ENCODE measurements at regions not wholly inside any gene's neighbourhood (a gene's known extent, or its start where the extent isn't known, plus 50 kb on each side); places are given as distances from the start of the nearest gene placed in this dataset.
"Not testable (repeated sequence)": the region's sequence is repeated elsewhere in the genome, so short reads cannot be mapped to it uniquely, and the experiment has no call there.

DNA sequence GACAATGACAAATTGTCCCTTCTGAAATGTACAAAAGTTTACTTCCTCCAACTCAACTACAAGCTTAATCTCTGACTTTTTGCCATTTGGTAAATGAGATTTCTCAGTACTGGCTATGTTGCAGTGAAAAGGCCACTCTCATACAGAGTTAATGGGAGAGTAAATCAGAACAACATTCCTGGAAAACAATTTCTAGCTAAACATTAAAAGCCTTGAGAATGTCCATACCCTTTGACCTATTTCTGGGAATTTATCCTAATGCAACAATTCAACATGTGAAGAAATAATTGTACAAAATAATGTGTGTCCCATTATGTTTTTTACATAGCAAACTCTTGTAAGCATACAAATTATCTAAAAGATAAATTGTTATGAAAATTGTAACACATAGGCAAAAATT is 56.3 kb upstream of the SPEF2 start:
- DNase-seq = no peak

DNA sequence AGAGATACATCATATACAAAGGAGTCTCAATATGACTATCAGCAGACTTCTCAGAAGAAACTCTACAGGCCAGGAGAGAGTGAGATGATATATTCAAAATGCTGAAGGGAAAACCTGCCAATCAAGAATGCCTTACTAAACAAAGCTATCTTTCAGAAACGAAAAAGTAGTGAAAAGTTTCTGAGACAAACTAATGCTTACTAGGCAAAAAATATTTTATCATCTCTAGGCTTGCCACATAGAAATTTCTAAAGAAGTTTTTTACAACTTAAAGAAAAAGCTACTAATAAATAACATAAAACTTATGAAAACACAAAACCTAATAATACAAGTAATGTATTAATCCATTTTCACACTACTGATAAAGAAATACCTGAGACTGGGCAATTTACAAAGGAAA is 59.9 kb upstream of the SPEF2 start:
- no peak for DNase-seq

DNA sequence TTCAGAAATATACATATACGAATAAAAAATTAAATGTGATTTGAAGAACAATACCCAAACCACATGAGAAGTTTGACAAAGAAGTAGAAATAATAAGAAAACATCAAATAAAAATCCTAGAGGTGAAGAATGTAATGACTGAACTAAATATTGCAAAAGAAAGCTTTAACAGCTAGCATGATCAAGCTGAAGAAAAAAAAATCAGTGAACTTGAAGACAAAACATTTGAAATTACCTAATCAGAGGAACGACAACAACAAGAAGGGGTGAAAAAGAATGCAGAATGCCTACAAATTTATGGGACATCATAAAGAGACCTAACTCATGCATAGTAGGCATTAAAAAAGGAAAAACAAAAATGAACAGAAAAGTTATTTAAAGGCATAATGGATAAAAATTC is 60.5 kb upstream of the SPEF2 start:
- no peak for DNase-seq

DNA sequence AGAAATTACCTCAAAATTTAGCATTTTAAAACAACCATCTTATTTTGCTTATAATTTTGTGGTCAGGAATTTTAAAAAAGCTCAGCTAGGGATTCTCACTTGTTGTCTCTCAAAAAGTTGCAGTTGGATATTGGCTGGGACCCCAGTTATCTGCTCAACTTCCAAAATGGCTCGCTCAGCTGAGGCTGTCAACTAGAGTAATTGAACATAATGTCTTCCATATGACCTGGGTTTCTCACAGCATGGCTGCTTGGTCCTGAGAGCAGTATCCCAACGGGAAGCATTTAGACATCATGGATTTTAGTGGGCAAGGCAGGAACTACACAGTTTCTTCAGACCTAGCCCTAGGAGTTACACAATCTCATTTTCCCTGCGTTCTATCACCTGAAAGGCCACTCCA is 63.6 kb upstream of the SPEF2 start:
- no peak for DNase-seq

DNA sequence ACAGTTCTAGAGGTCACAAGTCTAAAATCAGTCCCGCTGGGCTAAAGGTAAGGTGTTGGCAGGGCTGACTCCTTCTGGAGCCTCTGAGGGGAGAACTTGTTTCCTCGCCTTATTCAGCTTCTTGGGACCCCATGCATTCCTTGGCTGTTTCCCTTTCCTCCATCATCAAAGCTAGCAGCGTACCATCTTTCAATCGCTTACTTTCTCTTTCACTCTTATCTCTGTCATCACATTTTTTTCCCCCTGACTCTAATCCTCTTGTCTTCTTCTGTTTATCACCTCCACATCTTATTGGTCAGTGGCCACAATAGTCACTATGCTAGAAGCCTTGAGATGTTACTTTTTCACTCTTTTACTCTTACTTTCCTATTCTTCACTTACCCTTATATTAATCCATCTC is 72.5 kb upstream of the SPEF2 start:
- no peak for DNase-seq

DNA sequence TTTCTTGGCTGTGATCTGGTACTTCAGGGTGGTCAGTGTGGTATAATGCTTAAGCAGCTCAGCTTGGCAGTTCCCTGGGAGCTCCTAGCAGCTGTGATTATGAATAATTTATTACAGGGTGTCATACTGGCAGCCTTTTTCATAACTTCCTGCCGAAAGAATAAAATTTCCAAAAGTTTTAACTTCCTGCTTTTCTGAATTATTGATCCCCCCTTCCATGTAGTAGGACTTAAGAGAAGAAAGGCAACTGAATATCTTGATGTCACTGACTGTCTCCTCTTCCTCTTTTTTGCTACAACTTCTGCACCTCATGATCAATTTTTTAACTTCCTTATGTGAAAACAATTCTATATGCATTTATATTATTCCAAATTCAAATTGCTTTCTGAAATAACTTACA is 74.3 kb upstream of the SPEF2 start:
- no peak for DNase-seq

DNA sequence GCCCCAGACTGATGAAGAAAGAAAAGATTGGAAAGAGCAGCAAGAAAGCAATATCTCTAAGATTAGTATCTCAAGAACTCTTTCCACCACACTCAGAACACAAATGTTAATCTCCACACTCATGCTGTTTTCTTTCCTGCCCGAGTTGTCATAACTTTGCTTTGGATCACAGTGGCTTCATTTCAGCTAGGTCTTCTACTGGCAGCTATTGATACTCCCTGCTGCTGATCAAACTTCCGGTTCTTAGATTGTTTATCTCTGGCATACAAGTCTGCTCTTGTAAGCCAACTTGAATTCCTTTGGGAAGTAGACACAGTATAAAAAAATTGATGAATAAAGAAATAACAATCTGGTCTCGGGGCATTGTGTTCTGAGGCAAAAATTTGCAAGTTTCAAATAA is 77.7 kb upstream of the SPEF2 start:
- no peak for DNase-seq

DNA sequence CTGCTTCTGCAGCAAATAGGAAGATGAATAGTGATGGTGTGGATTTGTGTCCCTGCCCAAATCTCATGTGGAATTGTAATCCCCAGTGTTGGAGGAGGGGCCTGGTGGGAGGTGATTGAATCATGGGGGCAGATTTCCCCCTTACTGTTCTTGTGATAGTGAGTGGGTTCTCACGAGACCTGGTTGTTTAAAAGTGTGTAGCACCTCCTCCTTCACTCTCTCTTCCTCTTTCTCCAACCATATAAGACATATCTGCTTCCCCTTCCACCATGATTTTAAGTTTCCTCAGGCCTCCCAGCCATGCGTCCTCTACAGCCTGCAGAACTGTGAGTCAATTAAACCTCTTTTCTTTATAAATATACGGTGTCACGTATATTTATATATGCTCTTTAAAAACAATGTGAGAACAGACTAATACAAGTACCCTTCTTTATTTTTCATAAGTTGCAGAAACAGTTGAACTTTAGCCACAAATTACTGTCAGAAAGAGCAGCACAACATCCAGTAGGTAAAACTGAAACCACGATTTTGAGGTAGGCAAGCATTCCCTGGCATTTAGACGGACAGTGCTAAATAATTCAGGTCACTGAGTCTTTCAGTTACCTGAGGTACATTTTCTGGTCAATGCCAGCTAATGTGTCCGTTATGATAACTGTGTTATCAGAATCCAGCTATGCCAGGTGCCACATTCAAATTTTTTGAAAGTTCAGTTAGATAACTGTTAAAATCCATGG is 79.3 kb upstream of the SPEF2 start:
- DNase-seq = no peak

DNA sequence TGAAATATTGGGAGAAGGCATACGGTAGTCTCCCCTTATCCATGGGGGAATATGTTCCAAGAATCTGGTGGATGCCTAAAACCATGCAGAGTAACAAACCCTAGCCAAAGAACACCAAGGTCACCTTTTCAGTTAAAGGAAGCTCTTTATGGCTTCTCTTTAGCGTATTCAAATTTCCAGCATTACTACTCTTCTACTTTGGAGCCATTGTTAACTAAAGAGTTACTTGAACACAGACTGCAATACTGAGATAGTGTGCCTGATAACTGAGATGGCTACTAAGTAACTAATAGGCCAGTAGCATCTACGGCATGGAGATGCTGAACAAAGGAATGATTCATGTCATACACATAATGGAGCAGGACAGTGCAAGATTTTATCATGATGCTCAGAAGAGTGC is 84.5 kb upstream of the SPEF2 start:
- no peak for DNase-seq

DNA sequence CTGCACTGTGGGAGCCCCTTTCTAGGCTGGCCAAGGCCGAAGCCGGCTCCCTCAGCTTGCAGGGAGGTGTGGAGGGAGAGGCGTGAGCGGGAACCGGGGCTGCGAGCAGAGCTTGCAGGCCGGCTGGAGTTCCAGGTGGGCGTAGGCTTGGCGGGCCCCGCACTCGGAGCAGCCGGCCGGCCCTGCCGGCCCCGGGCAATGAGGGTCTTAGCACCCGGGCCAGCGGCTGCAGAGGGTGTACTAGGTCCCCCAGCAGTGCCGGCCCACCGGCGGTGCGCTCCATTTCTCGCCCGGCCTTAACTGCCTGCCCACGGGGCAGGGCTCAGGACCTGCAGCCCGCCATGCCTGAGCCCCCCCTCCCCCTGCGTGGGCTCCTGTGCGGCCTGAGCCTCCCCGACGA is 86.1 kb upstream of the SPEF2 start:
- DNase-seq = not testable (repeated sequence)

DNA sequence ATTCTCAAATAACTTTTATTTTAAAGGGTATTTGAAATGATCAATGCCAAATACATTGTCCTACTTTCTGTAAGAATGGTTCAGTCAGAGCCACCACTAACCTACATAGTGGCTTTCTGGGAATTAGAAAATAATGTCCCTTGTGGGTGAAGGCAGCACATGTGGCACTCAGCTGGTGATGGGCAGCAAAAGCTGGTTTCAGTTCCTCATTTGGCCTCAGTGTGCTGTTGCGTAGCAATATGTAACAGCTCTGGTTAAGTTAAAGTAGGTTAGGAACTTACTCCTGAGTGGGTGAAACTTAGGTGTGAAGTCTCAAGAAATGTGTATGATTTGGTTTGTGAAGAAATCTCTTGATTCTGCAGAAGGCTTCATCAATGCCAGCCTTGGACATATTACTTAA is 99.6 kb upstream of the SPEF2 start:
- DNase-seq = no peak

DNA sequence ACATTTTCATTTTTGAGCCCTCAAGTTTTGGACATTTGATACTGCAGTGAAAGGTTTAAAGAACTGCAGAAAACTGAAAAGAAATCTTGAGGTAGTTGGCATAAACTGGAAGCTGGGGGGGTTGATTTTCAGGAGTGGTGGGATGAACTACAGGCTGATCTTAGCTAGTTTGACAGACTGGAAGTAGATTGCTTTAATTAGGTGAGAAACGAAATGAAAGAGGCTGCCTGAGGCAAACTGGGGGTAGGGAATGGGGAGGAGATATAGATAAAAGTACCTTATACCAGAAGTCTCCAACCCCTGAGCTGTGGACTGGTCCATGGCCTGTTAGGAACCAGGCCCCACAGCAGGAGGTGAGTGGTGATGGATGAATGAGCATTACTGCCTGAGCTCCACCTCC is 101.4 kb upstream of the SPEF2 start:
- no peak for DNase-seq

DNA sequence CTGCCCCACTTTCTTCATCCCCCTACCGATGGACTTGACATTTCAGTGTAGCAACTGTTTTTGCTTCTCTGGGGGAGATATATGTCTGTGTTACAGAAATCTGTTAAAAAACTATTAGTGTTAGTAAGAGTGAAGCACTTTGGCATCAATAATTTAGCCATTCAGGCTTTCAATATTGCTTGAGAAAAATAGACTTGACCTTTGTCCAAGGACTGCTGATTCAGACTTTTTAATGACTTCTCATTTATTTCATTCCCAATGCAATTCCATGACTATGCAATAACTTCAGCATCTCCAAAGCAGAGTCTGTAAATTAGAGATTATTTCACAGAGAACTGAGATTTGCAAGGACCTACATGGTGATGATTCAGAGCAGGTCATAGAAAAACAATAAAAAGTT is 104.1 kb upstream of the SPEF2 start:
- no peak for DNase-seq

DNA sequence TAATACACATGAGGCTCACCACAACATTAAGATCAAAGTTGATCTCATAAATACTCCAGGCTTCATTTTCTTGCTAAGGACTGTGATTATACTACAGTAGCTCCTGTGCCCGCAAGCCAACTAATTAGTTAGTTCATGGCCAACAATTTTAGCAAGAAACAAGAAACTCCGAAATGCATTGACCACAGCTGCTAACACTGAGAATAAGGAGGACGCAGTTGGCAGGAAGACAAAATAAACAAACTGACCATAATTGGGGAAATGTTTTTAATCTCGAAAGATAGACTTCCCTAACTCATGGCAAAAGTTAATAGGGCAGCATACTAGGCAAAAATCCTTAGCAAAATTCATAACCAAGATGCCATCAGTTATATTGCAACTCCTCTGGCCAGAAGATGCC is 115.5 kb upstream of the SPEF2 start:
- no peak for DNase-seq

DNA sequence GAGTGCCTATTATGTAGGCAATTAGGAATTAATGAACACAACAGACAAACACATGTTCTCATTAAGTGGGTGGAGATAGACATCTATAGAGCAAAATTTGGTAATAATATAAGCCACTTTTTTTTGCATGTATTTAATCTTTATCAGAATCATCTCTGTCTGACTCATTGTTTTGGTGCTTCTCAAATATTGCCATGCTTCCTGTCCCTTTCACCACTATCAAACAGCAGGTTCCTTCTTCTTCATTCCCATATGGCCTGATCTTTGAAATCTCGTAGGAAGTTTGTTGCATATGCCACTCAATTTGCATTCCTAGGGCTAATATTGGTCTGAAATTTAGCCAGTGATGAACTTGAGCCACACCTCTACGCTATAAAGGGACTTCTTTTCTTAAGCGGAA is 128.9 kb upstream of the SPEF2 start:
- DNase-seq = no peak

DNA sequence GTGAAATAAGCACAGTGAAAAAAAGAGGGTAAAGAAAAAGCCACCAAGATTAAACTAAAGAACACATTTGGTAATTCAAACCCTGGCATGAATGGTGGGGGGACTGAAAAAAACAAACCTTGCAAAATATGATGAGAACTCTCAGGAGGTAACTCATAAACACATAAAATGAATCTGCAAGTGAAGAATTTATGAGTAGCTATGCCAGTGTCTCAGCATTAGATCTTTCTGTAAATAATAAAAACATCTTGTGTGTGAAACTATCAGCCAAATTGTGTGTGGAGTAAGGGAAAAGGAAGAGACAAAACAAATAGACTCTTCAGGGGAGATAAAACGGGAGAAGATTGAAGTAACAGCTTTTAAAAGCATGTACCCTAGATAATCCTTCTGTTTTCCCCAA is 129.6 kb upstream of the SPEF2 start:
- no peak for DNase-seq

DNA sequence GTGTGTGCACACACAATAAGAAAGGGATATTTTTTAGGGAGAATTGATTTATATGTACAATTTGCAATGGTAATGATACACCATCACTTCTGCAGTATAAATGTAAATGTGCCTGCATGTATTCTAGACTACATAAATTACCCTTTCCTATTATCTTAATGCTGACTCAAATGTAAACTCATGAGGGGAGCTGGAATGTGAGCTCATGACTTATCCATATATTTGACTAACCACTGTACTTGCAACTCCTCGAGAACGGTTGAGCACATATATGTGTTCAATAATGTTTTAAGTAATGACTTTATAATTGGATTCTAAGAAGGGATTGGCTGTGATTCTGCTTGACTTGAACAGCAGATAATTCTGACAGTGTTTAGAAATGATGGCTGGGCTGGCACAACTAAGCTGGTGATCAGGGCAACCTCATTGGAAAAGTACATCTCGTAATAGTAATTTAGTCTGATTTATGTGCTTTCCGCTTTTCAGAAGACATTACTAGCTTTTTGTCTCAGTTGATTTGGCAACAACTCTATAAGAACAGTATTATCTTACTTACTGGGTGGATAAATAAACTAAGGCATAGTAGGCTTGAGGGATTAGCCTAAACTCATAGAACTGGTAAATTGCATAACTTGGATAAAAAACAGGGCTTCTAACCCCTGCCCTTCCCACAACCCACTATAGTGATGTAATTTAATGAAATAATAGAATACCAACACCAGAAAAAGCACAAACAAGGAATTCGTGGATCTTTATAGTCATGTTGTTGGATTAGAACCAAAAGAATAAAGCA is 130.2 kb upstream of the SPEF2 start:
- DNase-seq = no peak

DNA sequence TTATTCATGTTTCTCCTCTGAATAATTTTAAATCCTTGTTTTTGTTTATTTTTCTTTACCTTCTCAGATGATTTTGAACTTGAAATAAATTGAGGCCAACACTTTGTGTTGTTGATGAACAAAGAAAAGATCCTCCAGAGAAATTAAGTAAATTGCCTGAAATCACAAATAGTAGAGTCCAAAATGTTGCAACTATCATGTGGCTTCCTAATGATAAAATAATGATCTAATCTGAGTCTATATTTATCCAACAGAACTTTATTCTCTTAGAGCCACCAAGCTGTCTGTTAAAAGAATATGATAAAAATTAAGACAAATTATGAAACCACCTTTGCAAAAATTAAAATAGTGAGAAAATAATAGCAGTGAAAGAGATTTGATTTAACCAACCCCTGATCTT is 132.2 kb upstream of the SPEF2 start:
- no peak for DNase-seq

DNA sequence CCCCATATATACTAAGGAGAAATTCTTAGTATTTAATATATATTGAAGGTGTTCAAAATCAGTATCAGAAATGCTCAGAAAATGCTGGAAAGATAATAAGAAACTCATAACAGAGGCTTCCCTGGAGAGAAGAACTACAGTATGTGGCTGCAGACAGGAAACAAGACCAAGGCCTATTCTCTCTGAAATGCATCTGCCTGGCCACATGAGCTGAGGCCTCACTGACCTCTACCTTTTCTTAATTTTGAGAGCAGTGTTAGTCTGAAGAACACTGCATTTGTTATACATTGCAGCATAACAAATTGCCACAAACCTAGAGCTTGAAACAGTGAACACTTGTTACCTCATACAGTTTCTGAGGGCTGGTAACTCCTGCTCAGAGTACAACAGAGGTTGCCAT is 133.4 kb upstream of the SPEF2 start:
- no peak for DNase-seq

DNA sequence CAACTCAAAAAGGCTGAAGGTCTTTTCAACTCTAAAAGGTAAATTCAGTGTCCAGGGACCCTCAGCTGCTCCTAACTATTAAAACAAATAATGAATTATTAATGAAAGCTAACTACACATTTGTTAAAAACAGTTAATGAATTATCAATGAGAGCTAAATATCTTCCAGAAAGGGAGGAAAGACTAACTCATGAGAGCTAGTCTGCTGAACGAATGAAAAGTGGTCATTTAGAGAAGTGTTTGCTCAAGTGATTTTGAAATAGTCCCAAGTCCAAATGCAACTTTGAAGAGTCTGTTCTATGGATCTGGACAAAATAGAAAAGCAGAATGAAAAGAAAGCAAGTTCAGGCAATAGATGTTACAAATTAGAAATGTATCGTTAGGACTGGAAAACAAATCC is 133.9 kb upstream of the SPEF2 start:
- DNase-seq = no peak

DNA sequence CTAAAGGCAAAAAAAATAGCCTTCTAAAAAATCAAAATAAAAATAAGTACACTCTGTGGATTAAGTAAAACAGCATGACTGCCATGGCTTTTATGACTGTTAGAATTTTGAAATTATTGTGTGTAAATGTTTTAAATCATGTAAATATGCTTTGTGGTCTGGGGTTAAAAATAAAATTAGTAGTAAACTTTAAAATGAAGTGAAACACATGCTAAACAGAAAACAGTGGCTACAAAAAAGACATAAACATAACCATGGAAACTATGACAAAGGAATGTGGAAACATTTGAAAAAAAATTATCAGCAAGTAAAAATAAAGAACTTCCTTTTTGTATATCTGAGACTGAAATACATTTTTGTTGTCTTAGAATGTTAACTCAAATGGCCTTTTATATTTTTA is 134.5 kb upstream of the SPEF2 start:
- DNase-seq = no peak

DNA sequence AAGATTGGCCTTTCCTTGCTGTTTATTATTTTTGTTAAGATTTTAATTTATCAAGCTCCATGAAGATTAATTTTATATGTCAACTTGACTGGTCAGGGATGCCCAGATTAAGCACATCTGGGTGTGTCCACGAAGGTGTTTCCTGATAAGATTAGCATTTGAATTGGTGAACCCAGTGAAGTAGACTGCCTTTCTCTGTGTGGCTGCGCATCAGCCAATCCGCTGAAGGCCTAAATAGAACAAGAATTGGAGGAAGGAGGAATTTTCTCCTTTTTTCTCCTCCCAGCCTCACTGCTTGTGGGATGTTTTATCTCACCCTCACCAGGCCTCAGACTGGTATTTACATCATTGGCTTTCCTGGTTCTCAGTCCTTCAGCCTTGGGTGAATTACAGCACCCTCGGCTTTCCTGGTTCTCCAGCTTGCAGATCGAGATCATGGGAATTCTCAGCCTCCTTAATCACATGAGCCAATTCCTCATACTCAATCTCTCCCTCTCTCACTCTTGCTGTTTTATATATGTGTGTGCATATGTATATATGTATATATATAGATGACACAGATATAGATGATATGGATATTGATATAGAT is 135.4 kb upstream of the SPEF2 start:
- no peak for DNase-seq

DNA sequence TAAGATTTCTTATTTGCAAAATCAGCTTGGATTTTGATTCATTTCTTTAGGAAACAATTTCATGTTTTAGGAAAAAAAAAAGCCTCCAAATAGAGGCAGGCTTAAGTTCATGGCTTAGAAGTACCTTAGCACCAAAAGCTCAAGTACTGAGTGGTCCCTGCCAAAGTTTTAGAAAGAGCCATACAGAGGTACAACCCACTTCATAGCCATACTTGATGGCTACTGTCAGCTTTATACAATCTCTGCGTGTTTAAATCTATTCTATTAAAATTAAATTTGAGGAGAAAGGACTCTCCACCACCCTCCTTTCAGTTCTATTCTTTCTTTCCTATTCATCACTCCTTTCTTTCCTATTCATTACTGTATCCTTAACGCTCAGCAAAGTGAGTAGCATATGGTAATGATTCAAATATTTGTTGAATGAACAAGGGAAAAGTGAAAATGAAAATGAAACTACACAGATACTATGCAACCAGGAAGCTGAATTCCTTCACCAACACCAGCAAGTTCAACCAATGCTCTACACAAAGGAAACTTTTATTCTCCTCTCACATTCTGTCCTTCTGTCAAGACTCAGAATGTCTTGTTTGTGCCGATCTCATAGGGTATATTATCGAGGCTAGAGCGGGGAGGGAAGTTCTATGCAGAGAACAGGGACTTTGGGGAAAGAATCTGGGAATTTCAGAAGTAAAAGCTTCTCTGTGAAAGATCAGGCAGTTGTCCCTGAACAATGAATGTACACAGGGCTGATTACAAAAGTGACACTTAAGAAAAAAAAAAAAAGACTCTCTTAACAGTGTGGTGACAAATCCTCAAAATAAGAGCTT is 138.6 kb upstream of the SPEF2 start:
- DNase-seq = no peak

DNA sequence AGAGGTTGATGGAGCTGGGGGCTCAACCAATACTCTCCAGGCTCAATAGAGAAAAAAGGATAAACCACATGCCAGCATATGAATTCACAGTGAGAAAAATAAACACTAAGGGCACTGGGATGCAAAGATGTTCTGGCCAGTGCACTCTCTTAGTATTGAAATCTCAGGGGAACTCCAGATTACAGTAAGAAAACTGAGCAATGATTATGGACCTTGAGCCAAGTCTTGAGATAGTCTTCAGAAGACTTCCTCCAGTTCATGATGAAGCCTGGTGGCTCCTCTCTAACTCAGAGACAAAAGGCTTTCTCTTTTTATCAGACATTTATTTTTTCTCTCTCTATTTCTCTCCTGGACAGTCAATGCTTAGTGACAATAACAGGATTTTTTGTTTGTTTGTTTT is 139.8 kb upstream of the SPEF2 start:
- no peak for DNase-seq

Measured in NCI-H1694 treated with DMSO at 0.1 percent for 48 hours (cell line).